ENCODE measurements at regions not wholly inside any gene's neighbourhood (a gene's known extent, or its start where the extent isn't known, plus 50 kb on each side); places are given as distances from the start of the nearest gene placed in this dataset.

DNA sequence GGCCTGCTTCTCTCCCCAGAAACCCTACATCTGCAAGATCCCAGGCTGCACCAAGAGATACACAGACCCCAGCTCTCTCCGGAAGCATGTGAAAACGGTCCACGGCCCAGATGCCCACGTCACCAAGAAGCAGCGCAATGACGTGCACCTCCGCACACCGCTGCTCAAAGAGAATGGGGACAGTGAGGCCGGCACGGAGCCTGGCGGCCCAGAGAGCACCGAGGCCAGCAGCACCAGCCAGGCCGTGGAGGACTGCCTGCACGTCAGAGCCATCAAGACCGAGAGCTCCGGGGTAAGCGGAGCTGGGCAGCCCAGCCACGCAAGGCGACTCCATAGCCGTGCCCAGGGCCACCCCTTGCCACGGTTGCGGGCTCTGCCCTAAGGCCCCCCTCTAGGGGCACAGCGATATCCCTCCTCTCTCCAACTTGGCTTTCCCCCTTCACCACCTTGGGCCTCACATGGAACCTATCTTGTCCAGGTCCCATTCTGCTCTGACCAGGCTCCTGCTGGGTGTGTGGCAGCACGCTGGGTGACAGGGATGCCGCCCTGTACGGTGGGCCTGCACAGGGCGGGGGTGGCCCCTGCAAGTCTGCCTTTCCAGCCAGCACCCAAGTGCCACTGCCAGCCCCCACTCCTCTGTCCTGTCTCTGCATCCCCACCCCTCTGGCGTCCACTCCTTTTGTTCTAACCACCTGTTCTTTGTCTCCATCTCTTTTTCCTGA, 248.9 kb downstream of the GLI2 start:
- CTCF ChIA-PET = no interaction called here
- Histone ChIP-seq H3K4me1 (ENCODE audit: control insufficient read depth in 1 of 2, insufficient read depth in 2 of 2, low read length in 2 of 2) (no peaks in the 10 kb centered on the region), H3K36me3 (ENCODE audit: control insufficient read depth in 1 of 2, insufficient read depth in 2 of 2, low read length in 2 of 2) (no peaks in the 10 kb centered on the region), H3K9me3 (ENCODE audit: control insufficient read depth in 1 of 2, insufficient read depth in 1 of 2, low read depth in 1 of 2, low read length in 2 of 2) (no peaks in the 10 kb centered on the region), H3K4me2 (ENCODE audit: low read length) (no peak overlapping the region), H3K27ac (ENCODE audit: low read depth, low read length) (no peak overlapping the region), H4K20me1 (ENCODE audit: insufficient read depth) (no peaks in the 10 kb centered on the region), H2AFZ (ENCODE audit: low read depth, low read length, poor library complexity, severe bottlenecking) (no peak overlapping the region), H3K9me2 (ENCODE audit: insufficient read depth) (no peaks in the 10 kb centered on the region), H3K4me3 (replicated peaks in 1 of 2; ENCODE audit: low read depth in 1 of 2, low read length in 2 of 2) (no peak overlapping the region), H3K27me3 (ENCODE audit: insufficient read depth, low read length) (no peaks in the 10 kb centered on the region; the same call in 1 of the 2 replicates), H3K9ac (ENCODE audit: low read length) (no peak overlapping the region), H3K79me2 (ENCODE audit: insufficient read depth, low read length) (no peaks in the 10 kb centered on the region)
- TF ChIP-seq SRF (IDR thresholded peaks at IDR 0.05; ENCODE audit: low read depth) (no peak), SIN3A (IDR thresholded peaks at IDR 0.05; ENCODE audit: low read depth) (no peak), CBX3 (IDR thresholded peaks at IDR 0.05; ENCODE audit: low read depth) (no peak)
- TF ChIP-seq, protein P1, sequence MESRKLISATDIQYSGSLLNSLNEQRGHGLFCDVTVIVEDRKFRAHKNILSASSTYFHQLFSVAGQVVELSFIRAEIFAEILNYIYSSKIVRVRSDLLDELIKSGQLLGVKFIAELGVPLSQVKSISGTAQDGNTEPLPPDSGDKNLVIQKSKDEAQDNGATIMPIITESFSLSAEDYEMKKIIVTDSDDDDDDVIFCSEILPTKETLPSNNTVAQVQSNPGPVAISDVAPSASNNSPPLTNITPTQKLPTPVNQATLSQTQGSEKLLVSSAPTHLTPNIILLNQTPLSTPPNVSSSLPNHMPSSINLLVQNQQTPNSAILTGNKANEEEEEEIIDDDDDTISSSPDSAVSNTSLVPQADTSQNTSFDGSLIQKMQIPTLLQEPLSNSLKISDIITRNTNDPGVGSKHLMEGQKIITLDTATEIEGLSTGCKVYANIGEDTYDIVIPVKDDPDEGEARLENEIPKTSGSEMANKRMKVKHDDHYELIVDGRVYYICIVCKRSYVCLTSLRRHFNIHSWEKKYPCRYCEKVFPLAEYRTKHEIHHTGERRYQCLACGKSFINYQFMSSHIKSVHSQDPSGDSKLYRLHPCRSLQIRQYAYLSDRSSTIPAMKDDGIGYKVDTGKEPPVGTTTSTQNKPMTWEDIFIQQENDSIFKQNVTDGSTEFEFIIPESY (IDR thresholded peaks at IDR 0.05; ENCODE audit: extremely low read depth, insufficient replicate concordance, low read length) = no peak
- TF ChIP-seq, protein P2, sequence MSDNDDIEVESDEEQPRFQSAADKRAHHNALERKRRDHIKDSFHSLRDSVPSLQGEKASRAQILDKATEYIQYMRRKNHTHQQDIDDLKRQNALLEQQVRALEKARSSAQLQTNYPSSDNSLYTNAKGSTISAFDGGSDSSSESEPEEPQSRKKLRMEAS (IDR thresholded peaks at IDR 0.05) = no peak
- no peak for ATAC-seq
- no peak for DNase-seq (ENCODE audit: low read depth, low spot score)
- POLR2A ChIA-PET = no interaction called here
- RAD21 ChIA-PET (ENCODE audit: low non-redundant PET in 1 of 2, low total read pairs in 2 of 2, uncharacterized antibody in 2 of 2, unreplicated experiment in 2 of 2) = no interaction called here
- no TSS peak for BruUV-seq (replicated peaks)
- intact Hi-C loops (cut with micrococcal nuclease) = no loop called here
